HG02798 (cell line): ENCODE measurements at regions not wholly inside any gene's neighbourhood (a gene's known extent, or its start where the extent isn't known, plus 50 kb on each side); places are given as distances from the start of the nearest gene placed in this dataset.

ENCODE experiments used
- ATAC-seq: cut with Tn5 transposase; IDR thresholded peaks from one replicate; pipeline ENCODE4 v1.9.1; 2021; ENCODE audit warnings: mild to moderate bottlenecking; ENCODE audit not compliant: unreplicated experiment, poor library complexity

DNA sequence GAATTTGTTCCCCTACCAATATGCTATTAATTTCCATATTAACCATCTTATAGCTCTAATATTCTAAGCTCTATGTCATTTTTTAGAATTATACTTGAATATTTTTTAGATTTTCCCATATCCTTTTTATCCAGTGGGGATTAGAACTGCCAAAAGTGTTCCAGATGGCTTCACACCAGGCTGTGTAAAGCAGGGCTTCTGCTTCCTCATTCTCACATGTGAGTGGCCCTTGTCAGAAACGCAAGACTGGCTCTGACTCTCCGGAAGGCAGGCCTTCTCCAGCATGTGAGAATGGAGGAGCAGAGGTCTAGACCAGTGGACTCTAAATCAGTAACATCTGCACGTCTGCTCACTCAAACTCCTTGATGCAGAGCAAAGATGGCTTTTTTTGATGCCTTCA is 650.1 kb downstream of the FGF9 start:
- ATAC-seq = no peak

DNA sequence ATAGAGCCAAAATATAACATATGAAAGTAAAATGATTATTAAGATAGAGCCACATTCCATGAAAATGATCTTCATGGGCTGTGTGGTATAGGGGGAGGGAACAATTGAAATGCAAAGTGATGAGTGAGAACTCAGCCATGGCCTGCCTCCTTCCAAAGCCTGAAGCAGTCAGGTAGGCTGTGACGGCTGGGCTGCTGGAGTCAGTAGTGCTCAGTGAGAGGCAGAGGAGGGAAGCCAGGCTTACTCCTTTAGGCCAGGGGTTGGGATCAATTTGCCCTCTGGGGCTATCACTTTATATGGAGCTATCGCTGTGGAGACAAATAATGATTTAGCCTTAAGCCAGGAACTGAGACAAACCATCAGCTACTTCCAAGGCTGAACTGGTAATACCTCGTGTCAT is 654.9 kb downstream of the FGF9 start:
- ATAC-seq = no peak

DNA sequence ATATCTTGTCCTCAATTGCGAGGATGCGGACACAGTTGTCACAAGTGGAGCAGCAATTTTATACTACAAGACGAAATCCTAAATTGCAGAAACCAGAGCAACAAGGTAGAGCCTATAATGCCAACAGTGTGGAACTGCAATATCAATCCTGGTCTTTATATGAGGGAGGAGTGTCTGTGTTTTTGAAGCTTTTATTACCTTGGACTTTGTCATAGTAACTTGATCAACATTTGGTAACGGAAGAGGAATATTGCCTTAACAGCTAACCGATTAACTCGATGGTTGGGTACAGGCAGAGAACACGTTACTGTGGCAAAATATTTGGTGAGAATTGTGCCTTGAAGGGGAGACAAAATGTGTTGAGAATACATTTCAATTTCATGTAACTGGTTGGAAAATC is 661.5 kb downstream of the FGF9 start:
- no peak for ATAC-seq

DNA sequence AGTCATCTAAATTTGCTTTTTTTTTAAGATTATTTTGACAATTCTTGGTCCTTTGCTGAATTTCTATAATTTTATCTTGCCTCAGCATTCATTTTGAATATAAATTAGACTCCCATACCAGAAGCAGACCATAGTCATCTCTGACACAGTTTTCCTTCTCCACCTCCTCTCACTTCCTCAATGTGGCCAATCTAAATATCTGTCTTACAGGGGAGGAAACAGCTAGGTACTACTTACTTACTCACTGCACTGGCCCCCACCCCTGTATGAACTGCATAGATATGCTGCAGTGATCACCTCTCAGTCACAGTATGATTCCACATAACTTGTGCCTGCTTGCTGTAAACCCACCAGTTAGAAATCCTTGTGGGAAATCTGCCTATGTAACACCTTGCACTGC is 665.6 kb downstream of the FGF9 start:
- no peak for ATAC-seq

DNA sequence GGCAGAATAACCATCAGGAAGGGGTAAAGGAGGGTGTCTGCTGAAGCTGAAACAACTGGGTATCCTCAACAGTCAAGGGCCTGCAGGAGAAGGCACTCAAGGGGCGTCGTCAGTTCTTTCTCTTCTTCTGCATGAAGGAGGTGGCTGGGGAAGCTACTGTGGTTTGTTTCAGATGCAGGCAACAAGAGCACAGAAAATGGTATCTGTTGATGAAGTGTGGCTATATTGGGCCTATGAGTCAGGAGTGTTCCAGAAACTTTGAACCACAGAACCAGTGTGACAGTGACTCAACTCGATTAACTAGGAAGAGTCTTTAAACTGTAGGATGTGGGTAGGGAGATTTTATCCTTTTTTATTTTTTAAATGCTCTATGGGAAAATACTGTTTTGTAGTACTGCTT is 686.3 kb downstream of the FGF9 start:
- ATAC-seq = no peak

DNA sequence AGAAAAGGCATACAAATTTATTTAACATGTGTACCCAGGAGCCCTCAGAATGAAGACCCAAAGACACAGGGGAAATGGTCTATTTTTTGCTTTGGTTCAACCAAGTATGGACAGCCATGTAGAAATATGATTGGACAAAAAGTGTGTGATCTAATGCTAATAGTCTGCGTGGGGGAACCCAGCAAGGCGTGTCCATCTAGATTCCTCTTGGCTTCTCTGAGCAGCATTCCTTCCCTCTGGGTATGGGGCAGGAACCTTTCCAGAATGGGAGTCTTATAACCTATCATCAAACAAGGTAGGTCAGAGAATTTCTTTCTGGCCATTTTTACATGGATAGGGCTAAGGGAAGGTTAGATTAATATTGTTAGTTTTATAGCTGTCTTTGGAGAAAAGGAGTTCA is 698.2 kb downstream of the FGF9 start:
- no peak for ATAC-seq

DNA sequence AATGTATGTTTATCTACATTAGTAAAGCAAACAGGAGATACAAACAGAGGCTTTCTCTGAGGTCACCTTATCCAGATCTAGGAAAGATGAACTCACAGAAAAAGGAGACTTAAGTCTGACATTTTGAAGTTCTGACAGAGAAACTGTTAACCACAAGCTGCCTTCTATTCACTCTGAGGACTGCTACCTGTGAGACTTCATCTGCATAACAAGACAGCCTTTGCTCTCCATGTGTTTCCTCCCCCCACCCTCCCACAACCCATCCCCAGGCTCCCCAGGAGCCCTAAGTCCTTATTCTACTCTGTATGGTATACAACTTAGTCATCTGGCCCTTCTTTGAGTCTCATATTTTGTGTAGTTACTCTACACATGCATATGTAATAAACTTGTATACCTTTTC is 699.0 kb downstream of the FGF9 start:
- no peak for ATAC-seq

DNA sequence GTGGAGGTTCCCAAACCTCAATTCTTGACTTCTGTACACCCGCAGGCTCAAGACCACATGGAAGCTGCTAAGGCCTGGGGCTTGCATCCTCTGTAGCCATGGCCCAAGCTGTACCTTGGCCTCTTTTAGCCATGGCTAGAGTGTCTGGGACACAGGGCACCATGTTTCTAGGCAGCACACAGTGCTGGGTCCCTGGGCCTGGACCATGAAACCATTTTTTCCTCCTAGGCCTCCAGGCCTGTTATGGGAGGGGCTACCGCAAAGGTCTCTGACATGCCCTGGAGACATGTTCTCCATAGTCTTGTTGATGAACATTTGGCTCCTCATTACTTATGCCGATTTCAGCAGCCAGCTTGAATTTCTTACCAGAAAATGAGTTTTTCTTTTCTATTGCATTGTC is 701.4 kb downstream of the FGF9 start:
- ATAC-seq = no peak

DNA sequence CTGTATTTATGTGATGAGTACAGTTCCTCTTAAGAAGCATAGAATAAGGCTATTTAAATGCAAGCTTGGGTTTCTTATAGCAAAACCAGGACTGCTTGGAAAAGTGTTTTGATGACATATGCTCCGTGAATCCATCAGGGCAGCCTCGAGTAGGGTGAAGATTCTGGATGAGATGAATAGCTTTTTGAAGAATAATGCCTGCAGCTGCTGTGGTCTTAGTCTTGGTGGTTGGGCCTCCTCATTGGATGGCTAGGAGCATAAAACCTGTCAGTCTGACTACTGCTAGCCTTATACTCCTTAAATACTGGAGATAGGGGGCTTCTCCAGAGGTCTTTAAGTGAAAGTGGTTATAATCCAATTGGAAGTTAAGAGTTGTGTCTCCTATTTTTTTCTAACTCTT is 704.3 kb downstream of the FGF9 start:
- ATAC-seq = no peak

DNA sequence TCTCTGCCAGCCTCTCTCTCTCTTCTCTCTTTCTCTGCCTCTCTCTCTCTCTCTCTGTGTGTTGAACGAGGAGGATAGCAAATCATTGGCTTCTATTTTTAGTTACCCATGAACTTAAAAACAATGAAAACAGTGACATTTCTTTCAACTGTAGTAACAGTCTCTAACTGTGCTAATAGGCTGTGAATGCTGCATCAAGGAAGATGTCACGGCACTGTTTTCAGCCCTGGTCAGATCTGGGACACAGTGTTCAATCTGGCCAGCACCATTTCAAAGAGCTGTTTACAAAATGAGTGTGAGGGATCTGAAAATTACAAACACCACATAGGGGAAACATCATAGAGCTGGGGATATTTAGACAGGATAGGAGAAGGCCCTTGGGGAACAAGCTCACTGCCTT is 717.0 kb downstream of the FGF9 start:
- no peak for ATAC-seq

DNA sequence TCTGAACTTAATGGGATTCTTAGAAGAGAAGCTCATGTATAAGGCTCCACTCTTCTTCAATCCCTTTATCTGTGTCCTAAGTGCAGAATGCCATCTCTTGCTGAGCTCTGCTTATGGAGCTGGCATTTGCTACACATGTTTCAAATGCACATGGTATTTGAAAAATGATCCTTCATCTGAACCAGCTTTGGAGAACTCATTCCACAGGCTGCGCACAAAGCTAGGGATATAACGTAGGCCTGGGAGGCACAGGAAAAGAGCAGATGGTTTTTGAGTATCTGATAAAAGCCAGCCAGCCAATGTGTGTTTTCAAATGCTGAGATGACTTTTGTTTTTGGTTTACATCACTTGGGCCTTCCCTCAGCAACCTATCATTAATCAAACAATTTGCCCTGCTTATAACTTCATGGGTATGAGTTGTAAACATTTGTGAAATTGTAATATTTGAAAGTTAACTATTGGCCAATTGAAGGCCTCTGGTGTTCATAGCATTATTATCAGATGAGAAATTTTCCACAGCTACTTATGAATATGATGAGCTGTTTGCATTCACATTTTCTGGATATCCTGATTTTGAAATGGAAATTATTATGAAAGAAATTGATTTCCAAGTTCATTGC is 729.0 kb downstream of the FGF9 start:
- no peak for ATAC-seq

DNA sequence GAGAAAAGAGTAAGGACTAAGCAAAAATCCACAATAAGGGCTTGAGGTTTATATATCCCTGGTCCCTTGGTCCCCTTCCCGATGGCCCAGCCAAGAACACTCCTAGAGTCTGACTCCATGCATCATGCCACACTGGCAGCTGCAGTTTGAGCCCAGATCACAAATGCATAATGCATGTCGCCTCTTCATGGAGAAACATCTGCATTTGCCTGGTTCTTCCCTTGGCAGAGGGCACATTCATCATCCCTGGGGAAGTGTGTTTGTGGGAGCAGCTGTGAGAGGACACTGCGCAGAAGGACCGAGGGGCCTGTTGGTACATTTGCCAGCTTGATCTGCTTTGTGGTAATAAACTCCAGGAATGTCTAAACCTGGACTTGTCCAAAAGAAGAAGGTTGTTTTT is 731.8 kb downstream of the FGF9 start:
- no peak for ATAC-seq

DNA sequence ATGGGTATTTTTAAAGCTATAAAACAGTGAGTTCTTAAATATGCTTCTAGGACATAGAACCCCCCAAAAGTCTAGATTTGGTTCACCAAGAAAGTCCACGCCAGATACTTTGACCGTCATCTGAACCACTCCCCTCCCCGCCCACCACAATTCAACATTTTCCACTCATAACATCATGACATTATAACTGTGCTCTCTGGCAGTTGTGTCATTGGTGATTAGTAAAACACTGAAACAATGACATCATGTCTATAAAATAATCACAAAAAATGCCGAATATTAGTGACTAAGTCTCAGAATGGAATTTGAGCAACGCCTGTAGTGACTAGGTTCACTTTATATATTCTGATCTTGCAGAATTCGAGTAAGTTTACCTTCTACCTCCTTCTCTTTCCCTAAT is 732.3 kb downstream of the FGF9 start:
- ATAC-seq = no peak

DNA sequence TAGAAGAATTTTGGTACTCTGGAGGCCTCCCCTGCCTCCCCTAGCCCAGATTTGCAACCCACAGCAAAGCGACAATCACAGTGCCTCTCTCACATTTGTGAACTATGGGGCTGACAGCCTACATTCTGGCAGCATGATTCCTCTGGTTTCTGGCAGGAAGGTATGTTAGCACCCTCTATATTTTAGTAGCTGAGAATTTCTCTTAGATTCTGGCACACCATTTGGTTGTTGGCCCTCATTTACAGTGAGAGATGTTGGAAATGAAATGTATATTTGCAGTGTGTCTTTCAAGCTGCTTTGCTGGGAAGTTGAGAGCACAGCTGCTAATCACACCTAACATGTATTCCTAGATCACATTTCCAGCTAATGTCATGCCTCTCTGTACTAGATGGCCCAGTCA is 735.0 kb downstream of the FGF9 start:
- ATAC-seq = no peak

DNA sequence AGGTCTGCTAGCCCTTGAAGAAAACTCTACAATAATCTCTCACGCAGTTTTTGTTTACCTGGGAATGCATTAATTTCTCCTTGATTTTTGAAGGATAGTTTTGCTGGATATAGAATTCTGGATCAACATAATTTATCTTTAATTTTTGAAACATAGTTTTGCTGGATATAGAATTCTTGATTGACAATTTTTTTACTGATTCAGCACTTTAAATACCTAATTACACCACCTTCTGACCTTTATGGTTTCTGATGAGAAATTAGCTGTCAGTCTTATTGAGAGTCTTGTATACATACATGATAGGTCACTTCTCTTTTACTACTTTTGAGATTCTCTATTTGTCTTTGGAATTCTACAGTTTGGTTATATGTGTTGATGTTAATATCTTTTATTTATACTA is 741.6 kb downstream of the FGF9 start:
- ATAC-seq = no peak

DNA sequence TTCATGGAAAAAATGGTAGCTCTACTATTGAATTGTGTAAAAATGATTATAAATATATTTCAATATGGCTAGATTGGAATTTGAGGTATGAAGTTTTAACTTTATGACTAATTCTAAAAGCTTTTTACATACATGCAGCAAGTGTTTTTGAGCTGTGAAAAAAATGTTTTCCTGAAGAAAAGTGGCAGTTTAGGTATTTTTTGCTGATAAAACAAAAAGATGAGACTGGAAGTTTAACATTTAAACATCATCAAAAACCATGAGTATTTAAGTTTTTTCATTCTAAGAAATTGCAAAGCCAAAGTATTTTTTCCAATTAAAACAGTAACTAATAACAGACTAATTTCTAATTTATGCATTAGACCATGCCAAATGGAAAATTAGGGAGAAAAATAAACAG is 751.1 kb downstream of the FGF9 start:
- no peak for ATAC-seq

DNA sequence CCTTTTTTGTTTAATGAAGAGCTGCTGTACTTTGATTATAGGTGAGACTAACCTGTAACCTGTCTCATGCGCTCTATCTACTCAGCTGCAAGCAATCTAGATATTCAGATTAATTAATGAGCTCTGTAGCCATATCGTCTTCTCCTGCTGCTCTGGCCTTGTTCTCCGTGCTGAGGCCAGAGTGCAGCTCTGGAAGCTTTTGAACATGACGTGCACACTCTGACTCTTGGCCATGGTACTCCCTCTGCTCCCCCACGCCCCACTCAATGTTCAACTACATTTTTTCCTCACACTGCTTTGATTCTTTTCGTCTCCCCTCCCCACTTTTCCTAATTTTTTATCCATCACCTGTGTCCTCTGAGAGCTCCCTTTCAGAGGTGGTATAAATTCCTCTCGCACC is 751.8 kb downstream of the FGF9 start:
- no peak for ATAC-seq

DNA sequence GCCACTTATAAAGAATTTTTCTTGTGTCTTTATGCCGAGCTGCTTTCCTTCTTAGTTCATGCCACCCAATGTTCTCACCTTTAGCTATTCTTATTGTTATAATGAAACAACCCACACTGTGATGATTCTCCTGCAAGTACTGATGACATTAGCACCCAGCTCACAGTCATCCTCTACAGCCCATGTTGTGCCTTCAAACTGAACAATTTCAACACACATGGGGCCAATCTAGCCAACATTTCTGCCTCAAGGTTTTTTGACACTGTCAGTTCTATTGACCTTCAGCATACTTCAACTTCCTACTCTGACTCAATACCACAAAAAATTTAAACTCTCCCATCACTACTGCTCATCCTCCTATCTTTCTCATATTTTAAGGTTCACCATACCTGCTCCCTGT is 752.4 kb downstream of the FGF9 start:
- ATAC-seq = no peak

DNA sequence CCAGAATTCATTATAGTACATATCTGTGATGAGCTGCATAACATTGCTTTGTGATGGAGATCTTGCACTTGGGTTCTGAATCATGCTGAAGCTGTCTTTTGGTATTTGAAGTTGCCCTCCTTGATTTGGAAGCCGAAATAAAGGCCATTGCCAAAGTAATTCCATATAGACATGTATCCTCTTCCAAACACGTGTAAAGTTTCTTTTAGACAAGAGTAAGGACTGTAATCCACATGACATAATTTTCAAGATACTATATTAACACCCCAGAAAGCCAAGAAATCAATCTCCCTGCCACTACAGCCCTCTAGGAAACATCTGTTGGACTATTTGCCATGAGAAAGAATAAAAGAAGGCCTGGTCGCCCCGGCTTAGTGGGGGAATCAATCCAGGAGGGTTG is 754.2 kb downstream of the FGF9 start:
- no peak for ATAC-seq

DNA sequence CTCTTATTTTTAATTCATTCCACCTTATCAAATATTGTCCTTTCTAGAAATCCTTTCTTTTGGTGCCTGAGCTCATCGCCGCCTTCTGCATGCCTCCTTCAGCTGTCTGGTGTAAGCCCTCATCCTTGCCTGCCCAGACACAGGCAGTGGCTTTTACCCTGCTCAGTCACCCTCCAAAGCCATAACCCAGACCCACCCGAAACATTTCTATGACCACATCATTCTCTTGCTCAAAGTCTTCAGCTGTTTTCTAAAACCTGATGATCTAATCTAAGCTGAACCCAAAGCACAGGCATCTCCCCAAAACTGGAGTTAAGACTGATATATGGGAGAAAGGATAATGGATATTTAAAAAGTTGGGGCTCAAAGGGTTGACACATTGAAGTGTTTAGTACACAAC is 753.7 kb upstream of the SGCG start:
- no peak for ATAC-seq

DNA sequence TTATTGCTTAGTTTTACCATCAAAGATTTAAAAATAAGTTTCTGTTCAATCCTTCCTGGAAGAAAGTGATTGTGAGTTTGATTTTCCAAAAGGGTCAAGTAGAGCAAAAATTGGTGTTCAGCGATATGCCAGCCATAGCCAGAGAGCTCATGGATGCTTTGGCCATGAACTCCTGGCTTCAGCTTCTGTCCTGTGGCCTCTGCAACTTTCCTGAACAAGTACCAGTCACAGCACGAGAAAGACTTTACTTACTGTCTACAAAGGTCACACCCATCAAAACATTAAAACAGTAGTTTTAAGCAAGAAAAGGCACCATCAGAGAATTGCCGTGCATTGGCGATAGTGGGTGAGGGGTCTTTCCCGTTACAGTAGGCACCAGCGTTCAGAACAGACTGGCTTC is 753.0 kb upstream of the SGCG start:
- ATAC-seq = no peak

DNA sequence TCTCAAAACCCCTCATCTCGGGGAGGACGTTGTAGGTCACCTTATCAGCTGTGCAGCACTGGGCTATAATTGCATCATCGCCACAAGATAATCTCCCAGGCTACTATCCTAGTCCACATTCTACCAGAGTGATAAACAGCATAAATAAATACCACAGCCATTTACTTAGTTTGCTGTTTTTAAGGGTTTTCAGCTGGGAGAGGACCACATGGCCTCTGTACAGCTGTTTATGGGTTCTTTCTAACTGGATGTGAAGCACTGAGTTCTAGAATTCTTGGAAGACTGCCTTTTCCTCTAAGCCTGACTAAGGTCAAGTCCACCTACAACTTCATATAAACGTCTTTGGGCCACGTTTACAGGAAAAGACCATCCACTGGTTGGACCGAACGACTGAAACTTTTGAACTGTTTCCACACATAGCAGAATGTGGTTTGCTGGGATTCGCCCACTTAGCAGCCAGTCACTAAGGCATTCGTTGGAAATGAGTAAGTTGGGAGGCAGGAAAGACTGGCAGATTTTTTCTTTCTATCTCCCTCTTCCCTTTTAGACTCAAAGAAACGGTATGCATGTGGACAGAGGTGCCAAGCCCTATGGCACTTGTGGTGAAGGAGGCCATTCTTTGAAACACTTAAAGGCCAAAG is 752.5 kb upstream of the SGCG start:
- no peak for ATAC-seq

DNA sequence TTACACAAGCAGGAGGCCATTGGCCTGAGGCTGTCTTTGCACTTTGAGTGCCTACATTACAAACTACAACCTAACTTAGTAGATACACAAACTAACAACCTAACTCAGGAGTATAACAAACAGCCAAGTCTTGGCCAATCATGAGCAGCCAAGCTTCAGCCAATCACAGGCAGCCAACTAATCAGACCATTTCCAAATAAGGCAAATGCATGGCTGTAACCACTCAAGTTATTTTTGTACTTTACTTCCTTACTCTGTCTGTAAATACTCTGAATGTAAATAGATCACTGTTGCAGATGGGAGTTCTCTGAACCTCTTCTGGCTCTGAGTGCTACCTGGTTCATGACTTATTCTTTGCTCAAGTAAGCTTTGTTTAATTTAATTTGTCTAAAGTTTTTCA is 748.1 kb upstream of the SGCG start:
- ATAC-seq = no peak
